ENCODE measurements at regions not wholly inside any gene's neighbourhood (a gene's known extent, or its start where the extent isn't known, plus 50 kb on each side); places are given as distances from the start of the nearest gene placed in this dataset.

DNA sequence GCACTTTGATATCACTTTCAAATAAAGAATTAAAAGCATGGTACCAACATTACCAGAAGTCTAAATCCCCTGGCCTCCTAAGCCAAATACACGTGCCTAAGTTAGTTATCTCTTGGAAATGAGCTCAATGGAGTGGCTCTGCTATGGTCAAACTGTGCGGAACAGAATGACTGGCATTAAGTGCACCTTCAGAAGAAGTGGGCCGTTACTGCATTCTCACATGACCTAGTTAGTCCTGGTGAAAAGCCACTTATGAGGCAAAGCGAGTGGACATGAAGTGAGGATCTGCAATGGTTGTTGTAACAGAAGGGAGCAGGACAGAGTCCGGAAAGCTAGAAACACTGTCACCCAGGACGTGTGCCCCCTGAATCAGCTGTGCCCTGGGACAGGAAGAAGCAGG, 633.1 kb downstream of the IRX1 start:
- H2AK5ac ChIP-seq (ENCODE audit: insufficient read length, low read length) = no peak overlapping the region
- no peak overlapping the region for H4K91ac ChIP-seq (ENCODE audit: insufficient read length, low read depth, low read length)
- no peaks in the 10 kb centered on the region for H3K79me1 ChIP-seq (ENCODE audit: insufficient read depth, low read depth, low read length, poor library complexity, severe bottlenecking)
- H3K9me3 Mint-ChIP-seq = peaks cover 1% of the 10 kb centered on the region in 2 experiments; a peak in 4 of 5 replicates
- no peaks in the 10 kb centered on the region for H3K23me2 ChIP-seq (ENCODE audit: insufficient read length, low read depth, low read length, poor library complexity, severe bottlenecking)
- DNase-seq = no peak
- H3K56ac ChIP-seq (ENCODE audit: insufficient read length, low read depth, low read length) = no peak overlapping the region
- H2BK20ac ChIP-seq (ENCODE audit: low read depth, low read length, poor library complexity, severe bottlenecking) = no peak overlapping the region
- no peak overlapping the region for H3K23ac ChIP-seq (ENCODE audit: insufficient read length, low read depth, low read length)
- no peaks in the 10 kb centered on the region; the same call in 1 of the 2 replicates for H3K4me1 ChIP-seq (ENCODE audit: insufficient read depth, low read length)
- no CpG with 5 or more reads among the region's 6 CpGs for WGBS (ENCODE audit: extremely low coverage, insufficient read length, low lambda C conversion rate)
- peaks cover 0 to 2% (median under 1%) of the 10 kb centered on the region in 3 experiments; a peak in 3 of 7 replicates for H3K36me3 Mint-ChIP-seq (ENCODE audit: insufficient read depth in 1 of 3, low read depth in 3 of 3)
- H2BK15ac ChIP-seq (ENCODE audit: low read depth, low read length) = no peak overlapping the region
- H3T11ph ChIP-seq (ENCODE audit: low read length) = no peak overlapping the region
- H3K27ac ChIP-seq (ENCODE audit: insufficient read length, low read depth, low read length) = no peak overlapping the region
- no peak overlapping the region for H2BK120ac ChIP-seq (ENCODE audit: low read depth, low read length, poor library complexity, severe bottlenecking)
- no peak overlapping the region for H2BK5ac ChIP-seq (ENCODE audit: insufficient read length, low read length)
- no peak overlapping the region for H4K5ac ChIP-seq (ENCODE audit: insufficient read length, low read depth, low read length)
- H3K79me2 ChIP-seq (ENCODE audit: insufficient read depth, low read length) = no peaks in the 10 kb centered on the region
- H3K14ac ChIP-seq (ENCODE audit: insufficient read depth, low read length) = no peak overlapping the region
- H2BK12ac ChIP-seq (ENCODE audit: insufficient read length, low read depth, low read length) = no peak overlapping the region
- no peak overlapping the region for H3K4ac ChIP-seq (ENCODE audit: low read depth, low read length)
- no peak overlapping the region for H3K4me2 ChIP-seq (ENCODE audit: insufficient read depth, insufficient read length, low read length)
- no peaks in the 10 kb centered on the region for H3K9me3 ChIP-seq (ENCODE audit: control insufficient read depth, low read depth, low read length)
- H2AFZ ChIP-seq (ENCODE audit: low read length) = no peak overlapping the region
- H3K4me1 Mint-ChIP-seq = peaks cover 19 to 20% of the 10 kb centered on the region in 2 experiments
- H3K27me3 Mint-ChIP-seq (ENCODE audit: low read depth) = peaks cover 27% of the 10 kb centered on the region
- no peak overlapping the region for H4K8ac ChIP-seq (replicated peaks; ENCODE audit: insufficient read length, low read depth, low read length)
- no peak overlapping the region for H3K18ac ChIP-seq (ENCODE audit: insufficient read length, low read depth, low read length)
- no peak overlapping the region for H3K27ac Mint-ChIP-seq
- TF ChIP-seq, protein P1, sequence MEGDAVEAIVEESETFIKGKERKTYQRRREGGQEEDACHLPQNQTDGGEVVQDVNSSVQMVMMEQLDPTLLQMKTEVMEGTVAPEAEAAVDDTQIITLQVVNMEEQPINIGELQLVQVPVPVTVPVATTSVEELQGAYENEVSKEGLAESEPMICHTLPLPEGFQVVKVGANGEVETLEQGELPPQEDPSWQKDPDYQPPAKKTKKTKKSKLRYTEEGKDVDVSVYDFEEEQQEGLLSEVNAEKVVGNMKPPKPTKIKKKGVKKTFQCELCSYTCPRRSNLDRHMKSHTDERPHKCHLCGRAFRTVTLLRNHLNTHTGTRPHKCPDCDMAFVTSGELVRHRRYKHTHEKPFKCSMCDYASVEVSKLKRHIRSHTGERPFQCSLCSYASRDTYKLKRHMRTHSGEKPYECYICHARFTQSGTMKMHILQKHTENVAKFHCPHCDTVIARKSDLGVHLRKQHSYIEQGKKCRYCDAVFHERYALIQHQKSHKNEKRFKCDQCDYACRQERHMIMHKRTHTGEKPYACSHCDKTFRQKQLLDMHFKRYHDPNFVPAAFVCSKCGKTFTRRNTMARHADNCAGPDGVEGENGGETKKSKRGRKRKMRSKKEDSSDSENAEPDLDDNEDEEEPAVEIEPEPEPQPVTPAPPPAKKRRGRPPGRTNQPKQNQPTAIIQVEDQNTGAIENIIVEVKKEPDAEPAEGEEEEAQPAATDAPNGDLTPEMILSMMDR (conservative IDR thresholded peaks at IDR 0.05) = no peak
- H3K27me3 ChIP-seq (ENCODE audit: insufficient read depth, low read length) = no peaks in the 10 kb centered on the region
- H3K4me3 Mint-ChIP-seq = no peak overlapping the region
- no peaks in the 10 kb centered on the region for H4K20me1 ChIP-seq (ENCODE audit: control insufficient read depth, insufficient read depth, insufficient read length)
- no peak overlapping the region for H3K9ac ChIP-seq (ENCODE audit: extremely low read depth, insufficient read length, low read length)

Data from H9 (cell line).